ENCODE measurements at regions not wholly inside any gene's neighbourhood (a gene's known extent, or its start where the extent isn't known, plus 50 kb on each side); places are given as distances from the start of the nearest gene placed in this dataset.

DNA sequence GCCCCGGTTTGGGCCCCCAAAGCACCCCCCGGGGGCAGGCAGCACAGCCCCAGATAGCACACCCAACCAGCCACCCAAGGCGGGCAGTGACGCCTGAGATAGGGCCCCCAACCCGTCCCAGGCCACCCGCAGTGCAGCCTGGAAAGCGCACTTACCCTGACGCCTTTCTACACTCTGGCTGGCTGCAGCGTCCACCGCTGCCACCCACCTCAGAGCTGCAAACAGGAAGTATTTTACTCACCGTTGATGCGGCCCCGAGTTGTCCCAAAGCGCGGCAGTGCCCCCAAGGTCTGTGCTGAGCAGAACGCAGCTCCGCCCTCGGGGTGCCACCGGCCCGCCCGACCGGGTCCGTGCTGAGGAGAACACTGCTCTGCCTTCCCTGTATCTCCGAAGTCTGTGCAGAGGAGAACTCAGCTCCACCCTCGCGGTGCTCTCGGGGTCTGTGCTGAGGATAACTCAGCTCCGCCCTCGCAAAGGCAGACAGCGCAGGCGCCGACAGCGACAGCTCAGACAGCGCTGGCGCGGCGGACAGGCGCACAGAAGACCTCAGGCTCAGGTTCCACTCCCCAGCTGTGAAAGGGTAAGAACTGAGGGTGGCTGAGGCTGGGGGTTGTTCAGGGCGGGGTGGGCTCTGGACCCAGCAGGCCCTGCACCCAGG, 786.9 kb downstream of the CDY1 start:
- DNase-seq (ENCODE audit: low read depth, low spot score) = no peak
- H3K4me1 ChIP-seq (ENCODE audit: control insufficient read depth in 1 of 2, insufficient read depth in 2 of 2, low read length in 2 of 2) = no peaks in the 10 kb centered on the region
- no TSS peak for BruUV-seq (replicated peaks)

DNA sequence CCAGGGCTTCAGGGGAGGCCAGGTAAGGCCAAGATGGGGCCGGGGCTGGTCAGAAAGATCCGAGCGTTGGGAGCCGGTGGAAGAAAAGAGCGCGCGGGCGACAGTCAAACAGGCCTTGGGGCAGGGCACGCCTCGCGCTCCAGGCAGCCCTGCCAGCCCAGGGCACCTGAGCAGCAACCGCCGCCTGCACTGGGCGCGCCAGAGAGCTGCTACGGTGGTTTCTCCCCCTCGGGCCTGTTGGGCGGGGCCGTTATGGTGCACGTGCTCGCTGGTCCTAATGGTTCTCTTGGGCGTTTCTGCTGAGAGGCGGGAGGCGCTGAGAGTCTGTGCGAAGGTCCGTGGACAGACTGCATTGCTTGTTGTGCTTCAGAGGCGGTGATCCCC, 787.4 kb downstream of the CDY1 start:
- no peak overlapping the region for H2AFZ ChIP-seq (ENCODE audit: low read depth, low read length, poor library complexity, severe bottlenecking)
- intact Hi-C loops (cut with micrococcal nuclease) = no loop called here
- CTCF ChIA-PET = no interaction called here
- H3K9me3 ChIP-seq (ENCODE audit: control insufficient read depth in 1 of 2, insufficient read depth in 1 of 2, low read depth in 1 of 2, low read length in 2 of 2) = no peaks in the 10 kb centered on the region
- POLR2A ChIA-PET = no interaction called here
- no peaks in the 10 kb centered on the region for H3K9me2 ChIP-seq (ENCODE audit: insufficient read depth)
- no peaks in the 10 kb centered on the region for H3K79me2 ChIP-seq (ENCODE audit: insufficient read depth, low read length)
- BruUV-seq (replicated peaks) = no TSS peak
- H4K20me1 ChIP-seq (ENCODE audit: insufficient read depth) = no peaks in the 10 kb centered on the region
- H3K27ac ChIP-seq (ENCODE audit: low read depth, low read length) = no peak overlapping the region
- no peaks in the 10 kb centered on the region for H3K27me3 ChIP-seq (ENCODE audit: insufficient read depth, low read length)
- RAD21 ChIA-PET (ENCODE audit: low non-redundant PET in 1 of 2, low total read pairs in 2 of 2, uncharacterized antibody in 2 of 2, unreplicated experiment in 2 of 2) = no interaction called here
- DNase-seq (ENCODE audit: low read depth, low spot score) (no peak), ATAC-seq (no peak)
- H3K36me3 ChIP-seq (ENCODE audit: control insufficient read depth in 1 of 2, insufficient read depth in 2 of 2, low read length in 2 of 2) = no peaks in the 10 kb centered on the region
- no peak overlapping the region for H3K4me2 ChIP-seq (ENCODE audit: low read length)
- no peak overlapping the region for H3K9ac ChIP-seq (ENCODE audit: low read length)
- no peak overlapping the region for H3K4me3 ChIP-seq (replicated peaks in 1 of 2; ENCODE audit: low read depth in 1 of 2, low read length in 2 of 2)
- H3K4me1 ChIP-seq (ENCODE audit: control insufficient read depth in 1 of 2, insufficient read depth in 2 of 2, low read length in 2 of 2) = no peaks in the 10 kb centered on the region
- no peak for TF ChIP-seq JUND (IDR thresholded peaks at IDR 0.05)
- TF ChIP-seq, protein P1, sequence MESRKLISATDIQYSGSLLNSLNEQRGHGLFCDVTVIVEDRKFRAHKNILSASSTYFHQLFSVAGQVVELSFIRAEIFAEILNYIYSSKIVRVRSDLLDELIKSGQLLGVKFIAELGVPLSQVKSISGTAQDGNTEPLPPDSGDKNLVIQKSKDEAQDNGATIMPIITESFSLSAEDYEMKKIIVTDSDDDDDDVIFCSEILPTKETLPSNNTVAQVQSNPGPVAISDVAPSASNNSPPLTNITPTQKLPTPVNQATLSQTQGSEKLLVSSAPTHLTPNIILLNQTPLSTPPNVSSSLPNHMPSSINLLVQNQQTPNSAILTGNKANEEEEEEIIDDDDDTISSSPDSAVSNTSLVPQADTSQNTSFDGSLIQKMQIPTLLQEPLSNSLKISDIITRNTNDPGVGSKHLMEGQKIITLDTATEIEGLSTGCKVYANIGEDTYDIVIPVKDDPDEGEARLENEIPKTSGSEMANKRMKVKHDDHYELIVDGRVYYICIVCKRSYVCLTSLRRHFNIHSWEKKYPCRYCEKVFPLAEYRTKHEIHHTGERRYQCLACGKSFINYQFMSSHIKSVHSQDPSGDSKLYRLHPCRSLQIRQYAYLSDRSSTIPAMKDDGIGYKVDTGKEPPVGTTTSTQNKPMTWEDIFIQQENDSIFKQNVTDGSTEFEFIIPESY (IDR thresholded peaks at IDR 0.05; ENCODE audit: extremely low read depth, insufficient replicate concordance, low read length) = no peak
- no peak for TF ChIP-seq POLR2A (IDR thresholded peaks at IDR 0.05; ENCODE audit: borderline replicate concordance, extremely low read depth, insufficient read depth, insufficient read length)
- TF ChIP-seq RAD21 (IDR thresholded peaks at IDR 0.05; ENCODE audit: low read depth) = no peak
- TF ChIP-seq SIN3A (IDR thresholded peaks at IDR 0.05; ENCODE audit: low read depth) = no peak
- TF ChIP-seq ZNF274 (IDR thresholded peaks at IDR 0.05; ENCODE audit: low read depth, low read length) = no peak
- TF ChIP-seq CBX3 (IDR thresholded peaks at IDR 0.05; ENCODE audit: low read depth) = no peak
- no peak for TF ChIP-seq FOSL1 (IDR thresholded peaks at IDR 0.05; ENCODE audit: low read depth)
- TF ChIP-seq, protein P2, sequence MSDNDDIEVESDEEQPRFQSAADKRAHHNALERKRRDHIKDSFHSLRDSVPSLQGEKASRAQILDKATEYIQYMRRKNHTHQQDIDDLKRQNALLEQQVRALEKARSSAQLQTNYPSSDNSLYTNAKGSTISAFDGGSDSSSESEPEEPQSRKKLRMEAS (IDR thresholded peaks at IDR 0.05) = no peak
- TF ChIP-seq SP1 (IDR thresholded peaks at IDR 0.05; ENCODE audit: low read depth) = no peak
- TF ChIP-seq EZH2phosphoT487 (IDR thresholded peaks at IDR 0.05; ENCODE audit: borderline replicate concordance) = no peak
- no peak for TF ChIP-seq SRF (IDR thresholded peaks at IDR 0.05; ENCODE audit: low read depth)
- TF ChIP-seq TCF7L2 (IDR thresholded peaks at IDR 0.05; ENCODE audit: borderline replicate concordance, extremely low read depth, insufficient read depth, insufficient read length) = no peak
- no peak for TF ChIP-seq EGR1 (IDR thresholded peaks at IDR 0.05; ENCODE audit: low read depth)
- no peak for TF ChIP-seq ELF1 (IDR thresholded peaks at IDR 0.05; ENCODE audit: borderline replicate concordance, low read depth)

More for the DNA sequence above, 786.9 kb downstream of the CDY1 start:
- ATAC-seq = no peak
- Histone ChIP-seq H3K4me3 (replicated peaks in 1 of 2; ENCODE audit: low read depth in 1 of 2, low read length in 2 of 2) (no peak overlapping the region), H3K27ac (ENCODE audit: low read depth, low read length) (no peak overlapping the region), H2AFZ (ENCODE audit: low read depth, low read length, poor library complexity, severe bottlenecking) (no peak overlapping the region), H3K9me2 (ENCODE audit: insufficient read depth) (no peaks in the 10 kb centered on the region), H3K9ac (ENCODE audit: low read length) (no peak overlapping the region), H3K79me2 (ENCODE audit: insufficient read depth, low read length) (no peaks in the 10 kb centered on the region), H3K27me3 (ENCODE audit: insufficient read depth, low read length) (no peaks in the 10 kb centered on the region), H3K4me2 (ENCODE audit: low read length) (no peak overlapping the region), H3K36me3 (ENCODE audit: control insufficient read depth in 1 of 2, insufficient read depth in 2 of 2, low read length in 2 of 2) (no peaks in the 10 kb centered on the region), H3K9me3 (ENCODE audit: control insufficient read depth in 1 of 2, insufficient read depth in 1 of 2, low read depth in 1 of 2, low read length in 2 of 2) (no peaks in the 10 kb centered on the region), H4K20me1 (ENCODE audit: insufficient read depth) (no peaks in the 10 kb centered on the region)
- ChIA-PET RAD21 (ENCODE audit: low non-redundant PET in 1 of 2, low total read pairs in 2 of 2, uncharacterized antibody in 2 of 2, unreplicated experiment in 2 of 2) (no interaction called here), CTCF (no interaction called here), POLR2A (no interaction called here)
- TF ChIP-seq, protein P1 (IDR thresholded peaks at IDR 0.05; ENCODE audit: extremely low read depth, insufficient replicate concordance, low read length) = no peak
- TF ChIP-seq ZNF274 (IDR thresholded peaks at IDR 0.05; ENCODE audit: low read depth, low read length) (no peak), POLR2AphosphoS5 (IDR thresholded peaks at IDR 0.05; ENCODE audit: low read depth, low read length) (no peak), CBX3 (IDR thresholded peaks at IDR 0.05; ENCODE audit: low read depth) (no peak), EGR1 (IDR thresholded peaks at IDR 0.05; ENCODE audit: low read depth) (no peak), SIN3A (IDR thresholded peaks at IDR 0.05; ENCODE audit: low read depth) (no peak)
- intact Hi-C loops (cut with micrococcal nuclease) = no loop called here
